Astrocyte (in vitro differentiated cells and primary cell): ENCODE measurements at regions not wholly inside any gene's neighbourhood (a gene's known extent, or its start where the extent isn't known, plus 50 kb on each side); places are given as distances from the start of the nearest gene placed in this dataset.

ENCODE experiments used
- DNase-seq: peaks from one replicate; pipeline ENCODE4 v3.0.0-alpha.2; 2010; ENCODE audit warnings: low read depth
- FAIRE-seq: peaks from 2 replicates; lab custom pipeline; 2011; peaks lifted over from hg19 to GRCh38; lab: Jason Lieb, UNC
- H2AFZ ChIP-seq: 2 replicates; pipeline ENCODE4 v1.6.0; 2012; ENCODE audit warnings: low read depth, low read length, inconsistent platforms
- H3K27ac ChIP-seq: 2 replicates; pipeline ENCODE4 v1.5.1; 2011; ENCODE audit warnings: low read depth, low read length, inconsistent platforms
- H3K27me3 ChIP-seq: 2 replicates; pipeline ENCODE4 v1.6.0; 2011; ENCODE audit warnings: low read length, inconsistent platforms; ENCODE audit not compliant: insufficient read depth
- H3K36me3 ChIP-seq: 2 replicates; pipeline ENCODE4 v1.5.1; 2011; ENCODE audit warnings: low read length, inconsistent platforms; ENCODE audit not compliant: insufficient read depth
- H3K4me1 ChIP-seq: 2 replicates; pipeline ENCODE4 v1.5.1; 2011; ENCODE audit warnings: low read length, inconsistent platforms; ENCODE audit not compliant: insufficient read depth
- H3K4me2 ChIP-seq: 2 replicates; pipeline ENCODE4 v1.6.0; 2012; ENCODE audit warnings: low read length, inconsistent platforms
- H3K4me3 ChIP-seq: 2 replicates; pipeline ENCODE4 v1.5.1; 2011; ENCODE audit warnings: low read depth, mild to moderate bottlenecking, low read length, inconsistent platforms; ENCODE audit not compliant: insufficient read depth
- H3K79me2 ChIP-seq: 2 replicates; pipeline ENCODE4 v1.6.0; 2012; ENCODE audit warnings: mild to moderate bottlenecking, low read length, inconsistent platforms; ENCODE audit not compliant: insufficient read depth
- H3K9ac ChIP-seq: 2 replicates; pipeline ENCODE4 v1.6.0; 2012; ENCODE audit warnings: mild to moderate bottlenecking, low read length, inconsistent platforms
- H3K9me3 ChIP-seq: 2 replicates; pipeline ENCODE4 v1.5.1; 2012; ENCODE audit warnings: low read depth, mild to moderate bottlenecking, low read length, inconsistent platforms; ENCODE audit not compliant: insufficient read depth
- H4K20me1 ChIP-seq: 2 replicates; pipeline ENCODE4 v1.6.0; 2012; ENCODE audit warnings: low read length, inconsistent platforms; ENCODE audit not compliant: insufficient read depth
- H3K27ac Mint-ChIP-seq: one replicate; pipeline ENCODE4 v1.8.0; 2021; ENCODE audit warnings: mild to moderate bottlenecking, mixed read lengths; ENCODE audit not compliant: unreplicated experiment
- H3K27me3 Mint-ChIP-seq: one replicate; pipeline ENCODE4 v1.8.0; 2021; ENCODE audit warnings: low read depth, mixed read lengths; ENCODE audit not compliant: unreplicated experiment
- H3K36me3 Mint-ChIP-seq: one replicate; pipeline ENCODE4 v1.8.0; 2021; ENCODE audit warnings: low read depth, mixed read lengths; ENCODE audit not compliant: unreplicated experiment
- H3K4me1 Mint-ChIP-seq: one replicate; pipeline ENCODE4 v1.8.0; 2021; ENCODE audit warnings: low read depth, mixed read lengths; ENCODE audit not compliant: unreplicated experiment
- H3K4me3 Mint-ChIP-seq: one replicate; pipeline ENCODE4 v1.8.0; 2021; ENCODE audit warnings: mild to moderate bottlenecking, moderate library complexity, mixed read lengths; ENCODE audit not compliant: unreplicated experiment
- H3K9me3 Mint-ChIP-seq: one replicate; pipeline ENCODE4 v1.8.0; 2021; ENCODE audit warnings: mild to moderate bottlenecking, mixed read lengths; ENCODE audit not compliant: unreplicated experiment
- CTCF ChIP-seq: IDR thresholded peaks from 2 replicates; pipeline ENCODE4 v1.5.1; 2011; ENCODE audit warnings: low read depth, mild to moderate bottlenecking, inconsistent platforms, low read length, moderate library complexity; ENCODE audit not compliant: insufficient read depth
- EZH2 ChIP-seq: IDR thresholded peaks from 2 replicates; pipeline ENCODE4 v1.6.1; 2012; ENCODE audit warnings: mild to moderate bottlenecking, low read length, inconsistent platforms; ENCODE audit not compliant: insufficient read depth

- Histone ChIP-seq H3K27ac (no peak overlapping the region), H3K9me3 (no peaks in the 10 kb centered on the region), H3K4me2 (no peak overlapping the region), H3K27me3 (no peaks in the 10 kb centered on the region), H3K9ac (no peak overlapping the region), H2AFZ (no peak overlapping the region), H3K36me3 (no peaks in the 10 kb centered on the region), H3K4me3 (no peak overlapping the region), H4K20me1 (no peaks in the 10 kb centered on the region), H3K4me1 (no peaks in the 10 kb centered on the region), H3K79me2 (no peaks in the 10 kb centered on the region)
- no peaks in the 10 kb centered on the region for H3K4me1 Mint-ChIP-seq
- no peak for DNase-seq
- TF ChIP-seq CTCF (no peak), EZH2 (no peak)
- no peaks in the 10 kb centered on the region for H3K9me3 Mint-ChIP-seq
- H3K27me3 Mint-ChIP-seq: peaks cover 7% of the 10 kb centered on the region
- no peak for FAIRE-seq
- no peak overlapping the region for H3K4me3 Mint-ChIP-seq
- no peaks in the 10 kb centered on the region for H3K36me3 Mint-ChIP-seq
- H3K27ac Mint-ChIP-seq: no peak overlapping the region
Observed at GRCh38 chr20:5372371-5372770, 55.6 kb upstream of the PROKR2 start.

DNA sequence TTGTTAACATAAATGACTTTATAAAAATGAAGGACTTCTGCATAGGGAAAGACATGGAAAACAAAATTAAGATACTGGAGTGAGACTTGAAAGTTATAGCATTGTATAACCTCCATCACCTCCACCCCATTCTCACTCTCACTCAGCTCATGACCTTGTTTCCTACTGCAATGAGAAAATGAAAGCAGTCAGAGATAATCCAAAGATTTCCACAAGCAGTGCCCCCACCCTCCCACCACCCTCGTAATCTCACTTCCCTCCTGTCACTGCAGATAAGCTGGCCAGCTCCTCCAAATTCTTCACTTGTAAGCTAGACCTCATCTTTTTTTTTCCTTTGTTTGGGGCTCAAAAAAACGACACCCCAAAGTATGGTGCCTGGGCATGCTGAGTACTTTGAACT is 52.9 kb upstream of the PROKR2 start:
- Histone ChIP-seq H3K4me3 (no peak overlapping the region), H3K79me2 (no peaks in the 10 kb centered on the region), H3K36me3 (no peaks in the 10 kb centered on the region), H3K4me1 (no peaks in the 10 kb centered on the region), H4K20me1 (no peaks in the 10 kb centered on the region), H3K9me3 (no peaks in the 10 kb centered on the region), H3K27ac (no peak overlapping the region), H3K4me2 (no peak overlapping the region), H2AFZ (no peak overlapping the region), H3K9ac (no peak overlapping the region), H3K27me3 (no peaks in the 10 kb centered on the region)
- no peak for TF ChIP-seq EZH2
- TF ChIP-seq CTCF: no peak
- DNase-seq (no peak), FAIRE-seq (no peak)
- Mint-ChIP-seq H3K36me3 (no peaks in the 10 kb centered on the region), H3K4me3 (no peak overlapping the region), H3K27ac (no peak overlapping the region), H3K4me1 (peaks cover 16% of the 10 kb centered on the region), H3K9me3 (no peaks in the 10 kb centered on the region), H3K27me3 (no peaks in the 10 kb centered on the region)
